HG02588 (cell line): ENCODE measurements at regions not wholly inside any gene's neighbourhood (a gene's known extent, or its start where the extent isn't known, plus 50 kb on each side); places are given as distances from the start of the nearest gene placed in this dataset.

Source experiments
- ATAC-seq: cut with Tn5 transposase; IDR thresholded peaks from one replicate; pipeline ENCODE4 v1.9.1; 2021; ENCODE audit warnings: mild to moderate bottlenecking, moderate library complexity; ENCODE audit not compliant: unreplicated experiment

- ATAC-seq, result no peak
Observed at GRCh38 chr6:145380186-145380585, 355.1 kb downstream of the EPM2A start.

DNA sequence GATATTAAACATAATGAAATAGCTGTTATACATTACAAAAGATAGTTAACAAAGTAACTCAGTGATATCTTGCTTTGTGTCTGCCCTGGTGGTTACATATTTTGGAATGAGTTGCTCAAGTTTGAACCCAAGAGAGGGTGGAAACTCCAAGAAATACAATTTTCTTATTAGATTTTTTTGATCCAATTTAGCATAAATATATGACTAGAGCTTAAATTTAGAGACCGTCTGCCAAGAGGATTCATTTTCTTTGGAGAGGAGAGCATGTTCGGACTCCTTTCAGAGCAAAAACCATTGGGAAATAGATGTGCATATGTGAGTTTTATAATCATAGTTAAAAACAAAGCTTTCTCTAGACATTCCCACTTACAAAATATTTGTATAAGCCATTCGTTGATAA is 353.4 kb downstream of the EPM2A start:
- ATAC-seq, result no peak

GRCh38 chr6:145383428-145383827 is 351.9 kb downstream of the EPM2A start:
- no peak for ATAC-seq

DNA sequence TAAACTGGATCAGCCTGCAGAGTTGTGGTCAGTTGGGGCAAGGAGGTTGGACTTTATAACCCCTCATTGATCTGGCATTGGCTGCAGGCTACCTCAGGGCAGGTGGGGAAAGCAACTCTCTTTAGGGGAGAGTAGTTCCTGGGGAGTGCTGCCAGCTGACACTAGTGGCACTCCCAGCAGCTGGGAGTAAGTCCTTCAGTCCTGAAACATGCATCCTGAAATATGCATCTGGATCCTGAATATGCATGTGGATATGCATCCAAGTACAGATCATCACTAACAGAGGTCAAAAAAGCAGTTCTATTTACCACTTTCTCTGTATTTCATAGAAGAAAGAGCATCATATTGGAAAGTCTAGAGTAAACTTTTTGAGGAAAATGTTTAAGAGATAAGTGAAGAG is 350.8 kb downstream of the EPM2A start:
- ATAC-seq, result no peak

- ATAC-seq, result no peak
Observed at GRCh38 chr6:145396499-145396898, 338.8 kb downstream of the EPM2A start.

- no peak for ATAC-seq
Observed at GRCh38 chr6:145400508-145400907, 334.8 kb downstream of the EPM2A start.

- ATAC-seq, result no peak
Observed at GRCh38 chr6:145405006-145405551, 330.2 kb downstream of the EPM2A start.

GRCh38 chr6:145406783-145407182 is 328.5 kb downstream of the EPM2A start:
- no peak for ATAC-seq

DNA sequence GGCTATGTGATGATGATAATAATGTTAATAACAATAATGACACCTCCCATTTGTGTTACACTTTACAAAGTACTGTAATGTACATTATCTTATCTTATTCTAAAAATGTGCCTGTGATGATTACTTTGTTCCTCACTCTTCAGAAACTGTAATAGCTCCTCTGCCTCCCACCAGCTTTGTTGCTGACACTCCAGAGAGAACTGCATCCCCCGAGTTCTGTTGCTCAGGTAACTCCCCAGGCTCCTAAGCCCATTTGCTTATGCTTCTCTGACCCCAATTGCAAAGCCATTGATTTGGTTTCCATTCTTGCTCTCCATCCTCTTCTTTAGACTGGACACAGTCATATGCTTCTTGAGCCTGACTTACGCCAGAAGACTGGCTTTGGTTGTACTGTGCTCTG is 319.7 kb downstream of the EPM2A start:
- ATAC-seq, result no peak

- ATAC-seq, result no peak
Observed at GRCh38 chr6:145420599-145420998, 314.7 kb downstream of the EPM2A start.

GRCh38 chr6:145423936-145424335 is 311.4 kb downstream of the EPM2A start:
- ATAC-seq, result no peak

GRCh38 chr6:145427232-145427631 is 308.1 kb downstream of the EPM2A start:
- no peak for ATAC-seq

DNA sequence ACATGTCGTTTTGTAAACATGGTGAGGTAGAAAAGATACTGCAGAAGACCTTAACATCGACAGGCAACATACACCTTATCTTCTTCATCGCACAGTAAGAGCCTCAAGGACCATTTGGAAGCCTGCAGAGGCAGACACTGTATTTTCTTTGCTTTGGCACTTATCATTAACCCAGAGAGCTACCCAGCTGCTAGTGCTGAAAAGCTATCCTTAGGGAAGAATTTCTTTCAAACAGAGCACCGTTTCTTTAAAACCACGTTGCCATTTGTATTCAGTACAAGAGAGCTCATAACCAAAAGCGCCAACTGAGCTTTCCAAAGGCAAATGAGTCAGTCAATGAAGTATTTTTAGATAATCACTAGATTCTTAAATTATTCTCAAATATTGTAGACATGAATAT is 306.6 kb downstream of the EPM2A start:
- no peak for ATAC-seq

GRCh38 chr6:145442110-145442509 is 293.2 kb downstream of the EPM2A start:
- ATAC-seq, result no peak

- ATAC-seq, result no peak
Observed at GRCh38 chr6:145445674-145446073, 289.6 kb downstream of the EPM2A start.

- ATAC-seq, result no peak
Observed at GRCh38 chr6:145451029-145451428, 284.3 kb downstream of the EPM2A start.

DNA sequence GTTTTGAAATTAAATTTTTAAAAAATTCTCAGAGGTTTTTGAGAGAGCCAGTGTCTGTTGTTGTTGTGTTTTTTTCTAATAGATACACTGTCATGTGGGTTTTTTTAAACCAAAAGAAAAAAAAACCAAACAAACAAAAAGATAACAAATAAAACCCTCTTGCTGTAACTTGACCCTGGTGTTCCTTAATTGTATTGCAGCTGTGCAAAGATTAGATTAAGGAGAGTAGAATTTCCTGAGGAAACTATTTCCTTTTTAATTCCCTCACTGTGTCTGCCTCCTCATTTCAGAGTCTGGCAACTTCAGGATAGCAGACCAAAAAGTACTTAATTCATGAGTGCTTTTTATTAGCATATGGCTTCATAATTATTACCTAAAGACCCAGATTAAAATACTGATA is 281.9 kb downstream of the EPM2A start:
- no peak for ATAC-seq

GRCh38 chr6:145454006-145454405 is 281.3 kb downstream of the EPM2A start:
- ATAC-seq, result no peak

GRCh38 chr6:145457556-145457955 is 277.8 kb downstream of the EPM2A start:
- ATAC-seq, result no peak

DNA sequence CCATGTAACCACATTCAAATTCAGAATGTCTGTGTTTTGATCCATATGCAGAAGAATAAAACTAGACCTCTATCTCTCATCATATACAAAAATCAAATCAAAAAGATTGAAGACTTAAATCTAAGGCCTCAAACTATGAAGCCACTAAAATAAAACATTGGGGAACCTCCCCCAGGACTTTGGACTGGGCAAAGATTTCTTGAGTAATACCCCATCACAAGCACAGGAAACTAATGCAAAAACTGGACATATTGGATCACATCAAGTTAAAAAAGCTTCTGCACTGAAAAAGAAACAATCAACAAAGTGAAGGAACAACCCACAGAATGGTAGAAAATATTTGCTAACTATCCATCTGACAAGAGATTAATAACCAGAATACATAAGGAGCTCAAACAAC is 266.8 kb downstream of the EPM2A start:
- no peak for ATAC-seq

DNA sequence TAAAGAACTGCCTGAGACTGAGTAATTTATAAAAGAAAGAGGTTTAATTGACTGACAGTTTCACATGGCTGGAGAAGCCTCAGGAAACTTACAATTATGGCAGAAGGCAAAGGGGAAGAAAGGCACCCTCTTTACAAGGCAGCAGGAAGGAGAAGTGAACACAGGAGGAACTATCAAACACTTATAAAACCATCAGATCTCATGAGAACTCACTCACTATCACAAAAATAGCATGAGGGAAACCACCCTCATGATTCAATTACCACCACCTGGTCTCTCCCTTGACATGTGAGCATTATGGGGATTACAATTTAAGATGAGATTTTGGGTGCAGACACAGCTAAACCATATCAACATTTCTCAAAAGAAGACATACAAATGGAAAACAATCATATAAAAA is 266.3 kb downstream of the EPM2A start:
- no peak for ATAC-seq

GRCh38 chr6:145475794-145476396 is 259.4 kb downstream of the EPM2A start:
- no peak for ATAC-seq

DNA sequence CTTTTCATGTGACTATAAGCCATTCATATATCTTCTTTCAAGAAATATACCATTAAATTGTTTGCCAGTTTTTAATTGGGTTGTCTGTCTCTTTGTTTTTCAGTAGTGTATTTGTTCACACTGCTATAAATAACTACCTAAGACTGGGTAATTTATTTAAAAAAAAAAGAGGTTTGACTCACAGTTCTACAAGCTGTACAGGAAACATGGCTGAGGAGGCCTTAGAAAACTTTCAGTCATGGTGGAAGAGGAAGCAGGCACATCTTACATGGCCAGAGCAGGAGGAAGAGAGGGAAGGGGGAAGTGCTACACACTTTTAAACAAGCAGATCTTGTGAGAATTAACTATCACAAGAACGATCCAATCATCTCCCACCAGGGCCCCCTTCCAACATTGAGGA is 255.3 kb downstream of the EPM2A start:
- no peak for ATAC-seq
